Peyer's patch (tissue), 4 donors: ENCODE measurements at regions not wholly inside any gene's neighbourhood (a gene's known extent, or its start where the extent isn't known, plus 50 kb on each side); places are given as distances from the start of the nearest gene placed in this dataset.

Experiments
- DNase-seq, 3 donors: peaks; one replicate each; pipeline ENCODE4 v3.0.0-alpha.2; 2017 to 2019
- H3K27ac ChIP-seq, 4 donors: fragments of 200-600 bp; sonication (generic); one replicate each; pipeline ENCODE4 v1.5.1; 2016 to 2019
- H3K27me3 ChIP-seq, 2 donors: fragments of 200-600 bp; sonication (generic); one replicate each; pipeline ENCODE4 v1.5.1; 2019
- H3K36me3 ChIP-seq, 3 donors: fragments of 200-600 bp; sonication (generic); one replicate each; pipeline ENCODE4 v1.5.1; 2016 to 2019
- H3K4me1 ChIP-seq, 4 donors: fragments of 200-600 bp; sonication (generic); one replicate each; pipeline ENCODE4 v1.5.1; 2016 to 2019
- H3K4me3 ChIP-seq, 4 donors: fragments of 200-600 bp; sonication (generic); 1 replicate in 3 of 4; 2 replicates in 1 of 4; pipeline ENCODE4 v1.5.1; 2016 to 2019; ENCODE audit warnings: mild to moderate bottlenecking in 1 of 4
- H3K9me3 ChIP-seq, 4 donors: fragments of 200-600 bp; sonication (generic); one replicate each; pipeline ENCODE4 v1.5.1; 2016 to 2019; ENCODE audit warnings: mild to moderate bottlenecking in 1 of 4
- CTCF ChIP-seq, 6 experiments: fragments of 450-650 bp in 4 of 6; fragments of 200-600 bp in 2 of 6; sonication (generic) in 1 of 6; IDR thresholded peaks; one replicate each; pipeline ENCODE4 v1.5.1; 2017 to 2019; ENCODE audit warnings: antibody characterized with exemption in 6 of 6, mild to moderate bottlenecking in 3 of 6, moderate library complexity in 1 of 6
- POLR2A ChIP-seq, 2 donors: fragments of 450-650 bp; IDR thresholded peaks; one replicate each; pipeline ENCODE4 v1.5.1; 2017; ENCODE audit warnings: antibody characterized with exemption in 2 of 2, mild to moderate bottlenecking in 2 of 2, moderate library complexity in 2 of 2

- H3K4me1 ChIP-seq: no peaks in the 10 kb centered on the region
- no peaks in the 10 kb centered on the region for H3K9me3 ChIP-seq
- no peaks in the 10 kb centered on the region for H3K27me3 ChIP-seq
- no peak for TF ChIP-seq CTCF (IDR thresholded peaks at IDR 0.05)
- TF ChIP-seq POLR2A (IDR thresholded peaks at IDR 0.05): no peak
- no peak overlapping the region for H3K27ac ChIP-seq
- no peak for DNase-seq
- H3K36me3 ChIP-seq: no peaks in the 10 kb centered on the region
- H3K4me3 ChIP-seq: no peak overlapping the region
Measured at GRCh38 chr5:86070719-86071118, 547.0 kb upstream of the COX7C start.

DNA sequence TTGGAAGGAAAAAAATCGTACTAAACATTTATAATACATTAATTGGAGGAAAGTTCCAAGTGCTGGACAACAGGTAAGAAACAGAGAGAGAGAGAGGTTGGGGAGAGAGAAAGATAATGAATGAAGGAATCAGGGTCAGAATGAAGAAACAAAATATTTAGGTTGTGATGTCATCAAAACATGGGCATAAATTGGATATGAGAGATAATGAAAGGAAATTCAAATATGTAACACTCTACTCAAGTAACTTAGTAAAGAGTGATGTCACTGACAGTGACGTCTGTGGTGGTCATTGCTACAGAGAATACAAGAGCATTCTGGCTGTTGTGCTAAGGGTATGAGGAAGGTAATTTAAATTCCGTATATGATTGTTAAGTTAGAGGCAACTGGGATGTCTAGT lies 543.4 kb upstream of the COX7C start:
- no peaks in the 10 kb centered on the region for H3K27me3 ChIP-seq
- no peak for TF ChIP-seq CTCF (IDR thresholded peaks at IDR 0.05)
- no peak for TF ChIP-seq POLR2A (IDR thresholded peaks at IDR 0.05)
- no peaks in the 10 kb centered on the region for H3K36me3 ChIP-seq
- H3K4me3 ChIP-seq: no peak overlapping the region
- no peaks in the 10 kb centered on the region for H3K4me1 ChIP-seq
- no peak overlapping the region for H3K27ac ChIP-seq
- no peak for DNase-seq
- no peaks in the 10 kb centered on the region for H3K9me3 ChIP-seq

- no peak for DNase-seq
- H3K4me3 ChIP-seq: no peak overlapping the region
- TF ChIP-seq CTCF (IDR thresholded peaks at IDR 0.05): no peak
- no peak for TF ChIP-seq POLR2A (IDR thresholded peaks at IDR 0.05)
- no peak overlapping the region for H3K27ac ChIP-seq
- no peaks in the 10 kb centered on the region for H3K27me3 ChIP-seq
- no peaks in the 10 kb centered on the region for H3K4me1 ChIP-seq
- no peaks in the 10 kb centered on the region for H3K36me3 ChIP-seq
- no peaks in the 10 kb centered on the region for H3K9me3 ChIP-seq
Measured at GRCh38 chr5:86075139-86075538, 542.6 kb upstream of the COX7C start.

DNA sequence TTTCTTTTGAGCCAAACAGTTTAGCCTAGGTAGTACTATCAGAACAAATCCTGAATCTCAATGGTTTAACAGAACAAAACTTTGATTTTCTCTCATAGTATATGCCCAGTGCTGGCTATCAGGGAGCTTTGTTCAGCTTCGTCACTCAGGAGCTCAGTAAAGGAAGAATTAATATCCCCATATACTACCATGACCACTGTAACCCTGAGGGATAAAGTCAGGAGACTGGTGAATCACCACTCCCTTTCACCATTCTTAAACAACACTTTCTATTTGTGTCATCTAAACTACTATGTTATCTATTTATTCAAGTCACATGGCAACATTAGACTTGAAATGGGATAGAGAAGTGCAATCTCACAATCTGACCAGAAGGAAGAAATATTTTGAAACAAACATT lies 522.6 kb upstream of the COX7C start:
- H3K36me3 ChIP-seq: no peaks in the 10 kb centered on the region
- TF ChIP-seq CTCF (IDR thresholded peaks at IDR 0.05): no peak
- no peaks in the 10 kb centered on the region for H3K4me1 ChIP-seq
- no peaks in the 10 kb centered on the region for H3K9me3 ChIP-seq
- no peak for DNase-seq
- H3K27ac ChIP-seq: no peak overlapping the region
- no peaks in the 10 kb centered on the region for H3K27me3 ChIP-seq
- no peak overlapping the region for H3K4me3 ChIP-seq

DNA sequence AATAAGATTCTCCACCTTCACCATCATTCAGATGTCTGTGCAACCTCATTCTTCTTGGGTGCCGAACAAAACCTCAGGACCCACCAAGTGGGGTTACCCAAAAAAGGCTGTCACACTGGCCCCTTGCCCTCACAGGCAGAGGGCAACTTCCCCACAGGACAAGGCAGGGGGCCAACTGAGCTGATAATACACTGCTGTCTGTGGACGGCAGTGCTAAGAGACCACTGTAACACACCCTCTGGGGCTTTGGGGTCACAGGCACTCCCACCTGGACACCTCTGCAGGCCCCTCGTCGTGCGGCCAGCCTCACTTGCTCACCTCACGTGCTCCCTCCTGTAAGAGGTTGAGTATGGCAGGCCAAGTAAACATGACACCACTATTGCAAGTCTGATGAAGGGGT lies 515.8 kb upstream of the COX7C start:
- Histone ChIP-seq H3K4me3 (no peak overlapping the region), H3K27me3 (no peaks in the 10 kb centered on the region), H3K4me1 (no peaks in the 10 kb centered on the region), H3K27ac (no peak overlapping the region), H3K9me3 (no peaks in the 10 kb centered on the region), H3K36me3 (no peaks in the 10 kb centered on the region)
- DNase-seq: no peak
- TF ChIP-seq POLR2A (IDR thresholded peaks at IDR 0.05): no peak
- TF ChIP-seq CTCF (IDR thresholded peaks at IDR 0.05): no peak

GRCh38 chr5:86108825-86109224 lies 508.9 kb upstream of the COX7C start:
- no peaks in the 10 kb centered on the region for H3K36me3 ChIP-seq
- no peaks in the 10 kb centered on the region for H3K27me3 ChIP-seq
- H3K4me3 ChIP-seq: no peak overlapping the region
- H3K4me1 ChIP-seq: no peaks in the 10 kb centered on the region
- TF ChIP-seq POLR2A (IDR thresholded peaks at IDR 0.05) (no peak), CTCF (IDR thresholded peaks at IDR 0.05) (no peak)
- no peak for DNase-seq
- H3K9me3 ChIP-seq: no peaks in the 10 kb centered on the region
- H3K27ac ChIP-seq: no peak overlapping the region
